Non-pigmented ciliary epithelial cell (primary cell): ENCODE measurements at regions not wholly inside any gene's neighbourhood (a gene's known extent, or its start where the extent isn't known, plus 50 kb on each side); places are given as distances from the start of the nearest gene placed in this dataset.

Experiments used
- DNase-seq: peaks from one replicate; pipeline ENCODE4 v3.0.0-alpha.2; 2010; ENCODE audit warnings: low read depth

GRCh38 chr3:137061186-137061585, 103.4 kb downstream of the IL20RB start:
- no peak for DNase-seq

DNA sequence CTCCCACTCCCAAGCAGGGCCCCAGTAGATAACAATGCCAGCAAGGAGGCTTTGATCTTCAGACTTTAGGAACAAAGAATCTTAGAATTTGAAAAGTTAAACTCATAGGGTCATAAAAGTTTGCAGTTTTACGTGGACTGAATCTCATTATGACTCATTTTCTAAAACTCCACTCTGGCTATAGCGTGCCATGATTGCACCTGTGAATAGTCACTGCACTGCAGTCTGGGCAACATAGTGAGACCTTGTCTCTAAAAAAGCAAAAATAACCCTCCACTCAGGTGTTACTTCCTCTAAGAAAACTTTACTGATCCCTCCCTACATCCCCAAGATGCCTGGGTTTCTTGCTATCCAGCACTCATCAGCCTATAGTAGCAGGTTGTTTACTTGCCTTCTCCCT, 104.5 kb downstream of the IL20RB start:
- no peak for DNase-seq

DNA sequence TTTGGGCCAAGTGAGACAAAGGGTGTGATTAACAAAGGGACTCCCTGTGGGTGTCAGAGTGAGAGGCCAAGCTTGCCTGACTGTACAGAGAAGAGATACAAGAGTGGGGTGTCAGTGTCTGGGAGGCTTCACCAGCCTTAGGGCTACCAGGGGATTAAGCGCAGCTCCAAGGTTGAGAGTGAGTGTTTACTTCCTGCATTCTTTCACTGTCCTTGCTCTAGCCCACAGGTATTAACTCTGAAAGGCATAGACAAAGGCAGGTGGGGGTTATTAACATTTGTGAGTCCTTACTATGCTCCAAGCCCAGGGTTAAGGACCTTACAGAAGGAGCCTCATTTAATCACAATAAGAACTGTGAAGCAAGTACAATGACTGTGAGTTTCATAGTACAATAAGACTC, 107.6 kb downstream of the IL20RB start:
- no peak for DNase-seq

DNA sequence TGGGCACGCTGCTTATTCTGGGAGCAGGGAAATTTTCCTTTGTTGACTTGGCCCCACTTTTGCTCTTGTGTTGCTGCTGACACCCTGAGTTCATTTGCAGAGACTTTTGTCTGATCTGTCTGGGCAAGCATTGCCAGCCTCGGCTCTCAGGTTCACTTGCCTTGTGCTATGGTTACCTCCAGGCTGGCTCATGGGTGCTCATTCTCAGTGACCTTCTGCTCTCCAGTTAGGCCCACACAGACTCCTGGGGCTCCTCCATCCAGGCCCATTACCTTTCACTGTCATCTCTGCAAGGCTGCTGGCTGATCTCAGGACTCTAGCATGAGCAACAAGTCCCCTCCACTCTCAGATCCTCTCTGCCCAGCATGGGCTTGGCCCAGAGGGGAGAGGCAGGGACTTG, 108.3 kb downstream of the IL20RB start:
- no peak for DNase-seq

DNA sequence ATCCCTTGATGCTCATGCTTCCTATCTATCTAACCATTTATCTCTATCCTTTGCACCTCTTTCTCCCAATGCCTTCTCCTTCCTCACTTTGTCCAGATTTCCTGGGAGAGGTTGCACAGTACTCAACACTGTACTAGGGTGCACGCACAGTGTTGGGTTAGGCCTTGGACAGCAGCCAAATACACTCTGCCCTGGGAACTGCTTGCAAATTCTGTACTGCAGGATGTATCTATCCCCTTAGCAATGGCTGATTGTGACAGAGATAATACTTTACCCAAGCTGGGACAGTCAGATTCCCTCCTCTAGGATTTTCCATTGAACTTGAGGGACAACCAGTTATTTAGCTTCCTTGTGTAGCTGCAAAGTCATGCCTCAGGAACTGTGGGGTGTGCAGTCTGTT, 113.3 kb downstream of the IL20RB start:
- no peak for DNase-seq

DNA sequence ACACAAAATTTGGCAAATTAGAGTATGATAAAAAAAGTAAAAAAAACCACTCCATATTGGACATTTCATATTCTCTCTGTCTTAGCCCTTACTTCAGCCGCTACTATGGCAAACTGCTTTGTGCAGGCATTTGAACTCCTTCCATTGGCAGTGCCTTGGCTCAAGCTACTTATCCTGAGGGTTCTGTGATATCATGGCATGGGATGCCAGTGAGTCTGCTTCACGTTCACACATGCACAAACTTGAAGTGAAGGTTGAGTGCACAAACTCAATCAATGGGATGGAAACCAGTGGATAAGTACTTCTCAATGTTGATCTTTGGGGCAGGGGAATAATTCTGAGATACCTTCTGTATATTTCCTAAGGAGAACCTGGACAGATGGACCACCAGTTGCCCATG, 117.2 kb downstream of the IL20RB start:
- DNase-seq, result no peak

DNA sequence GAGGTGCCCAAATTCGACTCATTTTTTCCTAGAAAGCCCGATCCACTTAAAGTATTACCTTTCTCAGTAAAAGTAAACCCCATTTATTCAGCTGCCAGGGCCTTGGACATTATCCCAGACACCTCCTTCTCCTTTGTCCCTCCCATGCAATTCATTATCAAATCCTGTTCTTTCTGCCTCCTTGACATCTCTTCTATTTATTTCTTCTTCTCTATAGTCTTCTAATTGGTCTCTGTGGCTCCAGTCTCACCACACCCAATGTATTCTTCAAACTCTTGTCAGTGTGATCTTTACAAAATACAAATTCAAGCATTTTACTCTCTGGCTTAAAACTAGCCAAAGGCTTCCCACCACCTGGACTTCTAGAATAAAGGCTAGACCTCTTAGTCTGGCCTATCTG, 120.3 kb downstream of the IL20RB start:
- no peak for DNase-seq

GRCh38 chr3:137079571-137079970, 121.8 kb downstream of the IL20RB start:
- DNase-seq, result no peak

- no peak for DNase-seq
Observed at GRCh38 chr3:137081711-137082110, 123.9 kb downstream of the IL20RB start.

DNA sequence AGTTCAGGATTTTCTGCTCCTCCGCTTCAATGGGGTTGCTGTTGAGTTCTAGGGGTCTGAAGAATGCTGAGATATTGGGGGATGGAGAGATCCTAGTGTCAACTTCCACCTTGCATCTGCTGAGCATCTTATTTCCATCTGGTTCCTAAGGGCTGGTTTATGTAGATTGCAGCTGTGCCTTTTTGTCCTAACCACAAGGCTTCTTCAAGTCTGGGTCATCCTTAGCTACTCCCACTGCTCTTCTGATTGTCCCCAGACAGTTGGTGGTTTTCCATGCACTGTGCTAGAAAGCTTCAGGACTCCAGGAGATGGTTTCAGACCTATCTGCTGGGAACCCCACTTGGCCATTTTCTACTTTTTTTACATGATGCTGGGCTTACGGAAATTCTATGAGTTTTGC, 125.0 kb downstream of the IL20RB start:
- DNase-seq, result no peak

DNA sequence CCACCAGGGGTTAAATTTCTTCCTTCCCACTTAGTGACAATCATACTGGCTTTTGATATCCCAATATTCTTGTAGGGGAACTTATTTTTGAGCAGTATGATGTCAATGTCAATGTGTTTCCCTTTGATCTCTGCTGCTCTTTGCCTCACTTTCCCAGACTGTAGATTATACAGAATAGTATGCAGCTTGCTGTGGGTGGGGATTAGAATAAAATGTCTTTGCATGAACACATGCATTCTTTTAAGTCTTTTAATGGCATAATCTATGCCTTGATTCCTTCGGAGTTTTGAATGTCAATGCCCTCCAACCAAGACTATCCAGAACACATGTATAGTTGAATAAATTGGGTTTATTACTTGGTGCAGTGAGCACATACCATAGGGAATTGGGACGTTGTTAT, 125.5 kb downstream of the IL20RB start:
- DNase-seq, result no peak

DNA sequence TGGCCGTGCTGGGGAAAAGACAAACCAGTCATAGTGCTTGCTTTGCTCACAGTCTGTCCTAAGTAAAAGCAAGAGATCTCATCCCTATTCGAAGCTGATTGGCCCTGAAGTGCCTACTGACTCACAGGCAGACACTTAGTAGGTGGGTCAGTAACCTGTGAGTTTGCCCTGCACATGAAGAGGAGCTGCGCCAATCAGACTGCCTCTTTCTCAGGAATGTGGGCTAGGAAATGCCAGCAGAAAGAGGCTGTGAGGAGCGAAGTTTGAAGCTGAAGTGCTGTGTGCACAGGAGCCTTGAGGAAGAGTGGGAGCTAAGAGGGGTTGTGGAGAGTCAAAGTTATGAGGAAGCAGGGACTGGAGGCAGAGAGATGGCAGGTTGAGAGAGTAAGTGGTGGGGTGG, 126.8 kb downstream of the IL20RB start:
- DNase-seq, result no peak

- DNase-seq, result no peak
Observed at GRCh38 chr3:137097386-137097785, 139.6 kb downstream of the IL20RB start.

DNA sequence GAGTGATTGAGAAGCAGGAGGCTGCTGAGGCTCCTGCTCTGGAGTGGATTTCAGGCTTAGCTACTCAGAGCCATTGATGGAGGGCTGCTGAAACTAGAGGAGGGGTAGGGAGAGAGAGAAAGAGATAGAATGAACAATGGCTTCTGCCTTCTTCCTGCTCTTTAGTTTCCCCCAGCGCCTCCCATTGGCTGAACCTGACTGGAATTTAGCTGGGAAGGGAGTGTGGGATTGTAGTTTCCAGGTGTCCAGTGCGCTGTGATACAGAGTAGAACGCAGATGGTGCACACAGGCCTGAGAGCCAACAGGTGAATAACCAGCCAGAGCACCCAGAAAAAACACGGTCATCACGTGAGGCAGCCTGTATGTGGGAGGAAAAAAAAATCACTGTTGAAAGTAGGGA, 140.1 kb downstream of the IL20RB start:
- DNase-seq, result no peak

DNA sequence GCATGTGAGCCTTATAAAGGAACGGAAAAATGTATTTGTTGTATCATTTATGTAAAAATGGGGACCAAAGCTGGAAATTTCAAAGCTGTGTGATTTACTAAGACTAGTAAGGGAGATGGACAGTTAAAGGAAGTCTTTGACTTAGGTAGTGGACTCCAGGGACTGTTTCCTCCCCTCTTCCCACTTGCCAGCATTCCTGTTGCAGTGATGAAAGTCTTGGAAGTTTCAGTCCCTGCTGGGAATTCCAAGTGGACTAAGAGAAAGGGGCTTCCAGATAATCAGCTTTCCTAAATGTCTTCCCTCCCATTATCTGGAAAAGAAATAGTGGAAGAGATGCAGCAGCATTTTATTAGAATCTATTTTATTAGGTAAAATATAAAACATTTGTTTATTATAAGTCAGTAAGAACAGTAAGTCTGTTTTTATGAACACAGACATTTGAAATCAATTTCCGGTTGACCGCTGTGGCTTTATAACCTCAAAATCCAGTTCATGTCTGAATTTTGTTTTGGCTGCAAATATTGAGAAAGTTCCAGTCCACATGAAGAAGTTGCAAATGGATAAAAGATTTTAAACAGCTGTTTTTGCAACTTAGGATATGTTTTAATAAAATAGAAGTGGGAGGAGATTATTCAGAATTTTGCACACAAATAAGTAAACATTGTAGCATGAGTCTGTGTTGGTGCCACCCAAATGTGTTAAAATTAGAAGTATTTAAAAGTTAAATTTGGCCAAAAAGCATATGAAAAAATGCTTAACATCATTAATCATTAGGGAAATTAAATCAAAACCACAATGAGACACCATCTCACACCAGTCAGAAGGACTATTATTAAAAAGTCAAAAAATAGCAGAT, 141.8 kb downstream of the IL20RB start:
- DNase-seq, result no peak

DNA sequence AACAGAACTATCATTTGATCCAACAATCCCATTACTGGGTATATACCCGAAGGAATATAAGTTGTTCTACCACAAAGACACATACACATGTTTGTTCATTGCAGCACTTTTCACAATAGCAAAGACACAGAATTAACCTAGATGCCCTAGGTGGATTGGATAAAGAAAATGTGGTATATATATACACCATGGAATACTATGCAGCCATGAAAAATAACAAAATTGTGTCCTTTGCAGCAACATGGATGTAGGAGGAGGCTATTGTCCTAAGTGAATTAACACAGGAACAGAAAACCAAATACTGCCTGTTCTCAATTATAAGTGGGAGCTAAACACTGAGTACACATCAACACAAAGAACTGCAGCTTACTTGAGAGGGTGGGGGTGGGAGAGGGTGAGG, 142.5 kb downstream of the IL20RB start:
- DNase-seq, result no peak

DNA sequence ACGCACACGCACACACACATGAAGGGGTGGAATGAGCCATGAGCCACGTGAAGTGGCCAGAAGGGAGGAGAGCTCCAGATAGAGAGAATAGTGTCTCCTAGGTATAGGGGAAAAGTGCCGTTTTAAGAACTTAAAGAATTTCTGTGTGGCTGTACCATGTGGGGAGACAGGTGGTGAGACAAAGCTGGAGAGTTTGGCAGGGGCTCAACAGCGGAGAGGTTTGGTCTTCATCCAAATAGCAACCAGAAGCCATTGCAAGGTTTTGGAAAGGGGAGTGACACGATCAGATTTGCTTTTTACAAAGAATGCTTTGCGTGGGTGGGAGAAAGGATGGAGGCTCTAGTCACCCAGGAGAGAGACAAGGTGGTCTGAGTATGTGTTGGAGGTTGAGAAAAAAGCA, 146.0 kb downstream of the IL20RB start:
- no peak for DNase-seq

DNA sequence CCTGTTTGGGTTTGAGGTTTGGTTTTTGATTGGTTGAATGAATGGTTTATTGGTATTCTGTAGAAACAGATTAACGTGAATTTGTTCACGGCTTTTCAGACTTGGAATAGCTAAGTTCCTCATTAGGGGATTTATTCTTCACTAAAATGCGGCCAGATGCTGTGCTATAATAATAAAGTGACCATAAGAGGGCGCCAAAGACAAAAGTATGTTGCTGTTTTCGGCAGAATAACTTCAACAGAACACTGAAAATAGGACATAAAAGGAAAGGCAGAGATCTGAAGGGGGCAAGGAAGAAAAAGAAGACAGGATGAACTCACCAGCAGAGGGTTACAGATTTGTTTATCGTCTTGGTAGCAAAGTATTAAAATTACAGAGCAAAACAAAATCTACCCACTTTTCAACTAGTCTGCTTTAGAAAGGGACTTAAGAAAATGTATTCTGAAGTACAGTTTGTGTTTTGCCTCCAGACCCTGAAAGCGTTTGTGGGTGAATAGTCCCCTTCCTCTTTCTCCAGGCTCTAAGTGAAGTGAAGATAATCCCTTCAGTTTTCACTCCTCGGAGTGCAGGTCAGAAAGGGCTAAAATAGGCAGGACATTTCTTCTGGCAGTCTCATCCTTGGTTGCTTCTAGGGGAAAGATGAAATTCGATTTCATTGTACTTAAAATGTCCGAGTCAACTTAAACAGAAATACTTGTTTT, 147.6 kb downstream of the IL20RB start:
- peak; percentile 19 for DNase-seq

DNA sequence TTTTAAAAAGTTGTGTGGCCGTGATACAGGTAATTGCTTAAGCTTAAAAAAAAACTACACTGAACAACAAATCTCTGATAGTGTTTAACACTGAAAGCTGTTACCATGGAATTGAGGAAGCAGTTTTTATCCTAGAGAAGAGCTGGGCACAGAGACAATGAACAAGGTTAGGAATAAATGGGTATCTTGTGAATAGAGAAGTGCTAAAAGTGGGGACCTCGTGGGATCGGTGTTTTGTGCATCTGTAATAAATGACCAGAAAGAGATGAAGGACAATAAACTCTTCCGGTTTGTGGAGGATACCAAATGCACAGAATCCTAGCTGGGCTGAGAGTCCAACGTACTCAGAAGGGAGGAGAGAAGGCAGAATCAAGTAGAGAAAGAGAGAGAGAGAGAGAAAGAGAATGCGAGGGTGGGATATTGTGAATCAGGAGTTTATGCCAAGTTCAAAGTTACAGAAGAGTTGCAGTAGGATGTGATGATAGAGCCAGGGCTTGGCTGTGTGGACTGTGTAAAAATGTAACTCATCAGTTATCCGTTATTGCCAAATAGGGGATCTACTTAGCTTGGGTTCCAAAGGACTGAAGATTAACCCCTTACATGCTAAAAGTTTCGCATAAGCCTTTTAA, 148.9 kb downstream of the IL20RB start:
- no peak for DNase-seq

- DNase-seq, result no peak
Observed at GRCh38 chr3:137108699-137109440, 151.1 kb downstream of the IL20RB start.

DNA sequence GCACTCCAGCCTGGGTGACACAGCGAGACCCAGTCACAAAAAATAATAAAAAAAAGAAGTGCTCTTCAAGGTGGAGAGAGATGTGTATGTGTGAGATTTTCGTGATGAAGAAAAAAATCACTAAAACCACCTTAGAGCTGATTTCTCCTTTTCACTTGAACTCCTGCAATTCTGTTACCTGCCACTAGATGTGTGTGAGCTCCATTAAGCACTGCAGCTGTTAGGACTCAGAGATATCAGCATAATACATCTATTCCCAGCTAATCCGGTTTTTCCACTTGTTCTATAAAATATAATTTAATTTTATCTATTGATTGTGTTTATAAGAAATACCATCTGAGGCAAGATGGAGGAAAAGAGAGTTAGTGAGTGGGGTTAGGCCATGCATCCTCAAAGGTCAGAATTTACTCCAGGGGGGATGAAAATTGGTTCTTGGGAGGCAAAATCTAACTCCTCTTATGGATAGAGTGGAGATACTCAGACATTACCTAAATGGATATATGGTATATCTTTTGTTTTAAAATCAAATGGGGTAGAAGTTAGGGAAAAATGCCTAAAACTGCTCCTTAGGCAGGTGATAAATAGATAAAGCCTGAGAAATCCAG, 152.7 kb downstream of the IL20RB start:
- peak; percentile 5 for DNase-seq

DNA sequence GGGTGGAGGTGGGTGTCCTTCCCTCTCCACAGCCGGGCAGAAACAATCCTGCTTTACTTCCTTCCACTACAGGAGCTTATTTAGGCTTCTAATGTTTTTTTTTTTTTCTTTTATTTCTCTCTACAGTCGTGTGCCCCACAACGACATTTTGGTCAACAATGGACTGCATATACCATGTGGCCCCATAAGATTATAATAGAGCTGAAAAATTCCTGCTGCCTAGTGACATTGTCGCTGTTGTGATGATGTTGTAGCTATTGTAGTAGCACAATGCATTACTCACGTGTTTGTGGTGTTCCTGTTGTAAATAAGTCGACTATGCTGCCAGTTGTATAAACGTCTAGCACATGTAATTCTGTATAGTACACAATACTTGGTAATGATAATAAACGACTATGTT, 153.7 kb downstream of the IL20RB start:
- no peak for DNase-seq
